Hindlimb muscle (tissue), 1 donor: ENCODE measurements at regions not wholly inside any gene's neighbourhood (a gene's known extent, or its start where the extent isn't known, plus 50 kb on each side); places are given as distances from the start of the nearest gene placed in this dataset.

Experiments used
- DNase-seq: peaks from one replicate; pipeline ENCODE4 v3.0.0-alpha.2; 2013

GRCh38 chr6:142500250-142500786 is 198.5 kb downstream of the ADGRG6 start:
- DNase-seq = no peak

DNA sequence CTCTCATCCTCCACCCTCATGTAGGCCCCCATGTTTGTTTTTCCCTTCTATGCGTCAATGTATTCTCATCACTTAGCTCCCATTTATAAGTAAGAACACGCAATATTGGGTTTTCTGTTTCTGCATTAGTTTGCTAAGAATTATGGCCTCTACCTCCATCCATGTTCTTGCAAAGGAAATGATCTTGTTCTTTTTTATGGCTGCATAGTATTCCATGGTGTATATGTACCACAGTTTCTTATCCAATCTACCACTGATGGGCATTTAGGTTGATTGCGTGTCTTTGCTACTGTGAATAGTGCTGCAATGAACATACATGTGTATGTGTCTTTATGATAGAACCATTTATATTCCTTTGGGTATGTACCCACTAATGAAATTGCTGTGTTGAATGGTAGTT is 200.0 kb downstream of the ADGRG6 start:
- no peak for DNase-seq

DNA sequence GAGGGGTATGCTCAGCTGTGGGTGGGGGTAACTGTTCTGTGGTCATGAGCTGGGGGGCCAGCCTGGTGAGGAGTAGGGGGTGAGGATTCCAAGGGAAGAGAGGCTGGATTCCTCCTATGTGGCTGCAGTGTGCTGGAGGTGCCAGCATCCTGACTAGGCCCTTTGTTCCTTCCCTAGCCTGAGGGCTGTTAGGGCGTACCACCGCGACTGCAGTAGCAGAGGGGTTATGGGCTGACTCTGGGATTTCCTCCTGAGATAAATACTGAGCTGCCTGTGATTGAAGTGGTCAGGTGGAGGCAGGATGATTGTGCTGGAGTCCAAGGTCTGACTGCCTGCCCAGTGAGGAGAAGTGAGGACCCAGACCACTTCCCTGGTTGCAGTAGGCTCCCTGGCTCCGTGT is 205.3 kb downstream of the ADGRG6 start:
- DNase-seq = no peak

GRCh38 chr6:142510211-142510610 is 208.4 kb downstream of the ADGRG6 start:
- peak; percentile 5 for DNase-seq

- no peak for DNase-seq
These were observed 216.3 kb downstream of the ADGRG6 start for GRCh38 chr6:142518126-142518525.

DNA sequence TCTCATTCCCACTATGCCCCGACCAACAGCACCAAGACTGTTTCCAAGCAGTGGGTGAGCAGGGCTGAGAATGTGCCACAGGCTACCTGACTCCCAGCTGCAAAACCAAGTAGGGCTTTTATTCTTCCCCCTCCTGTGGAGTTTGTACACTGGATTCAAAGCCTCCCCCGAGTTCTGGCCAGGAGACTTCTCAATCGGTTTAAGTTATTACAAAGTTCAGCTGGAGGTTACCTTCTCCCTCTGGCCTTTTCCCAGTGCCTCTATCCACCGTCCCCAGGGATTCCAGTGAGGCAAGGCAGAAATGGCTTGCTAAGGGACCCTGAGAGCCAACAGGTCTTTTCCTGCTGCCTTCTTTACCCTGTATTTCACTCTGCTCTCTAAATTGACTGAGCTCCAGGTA is 217.0 kb downstream of the ADGRG6 start:
- no peak for DNase-seq

- no peak for DNase-seq
These were observed 220.0 kb downstream of the ADGRG6 start for GRCh38 chr6:142521791-142522190.

DNA sequence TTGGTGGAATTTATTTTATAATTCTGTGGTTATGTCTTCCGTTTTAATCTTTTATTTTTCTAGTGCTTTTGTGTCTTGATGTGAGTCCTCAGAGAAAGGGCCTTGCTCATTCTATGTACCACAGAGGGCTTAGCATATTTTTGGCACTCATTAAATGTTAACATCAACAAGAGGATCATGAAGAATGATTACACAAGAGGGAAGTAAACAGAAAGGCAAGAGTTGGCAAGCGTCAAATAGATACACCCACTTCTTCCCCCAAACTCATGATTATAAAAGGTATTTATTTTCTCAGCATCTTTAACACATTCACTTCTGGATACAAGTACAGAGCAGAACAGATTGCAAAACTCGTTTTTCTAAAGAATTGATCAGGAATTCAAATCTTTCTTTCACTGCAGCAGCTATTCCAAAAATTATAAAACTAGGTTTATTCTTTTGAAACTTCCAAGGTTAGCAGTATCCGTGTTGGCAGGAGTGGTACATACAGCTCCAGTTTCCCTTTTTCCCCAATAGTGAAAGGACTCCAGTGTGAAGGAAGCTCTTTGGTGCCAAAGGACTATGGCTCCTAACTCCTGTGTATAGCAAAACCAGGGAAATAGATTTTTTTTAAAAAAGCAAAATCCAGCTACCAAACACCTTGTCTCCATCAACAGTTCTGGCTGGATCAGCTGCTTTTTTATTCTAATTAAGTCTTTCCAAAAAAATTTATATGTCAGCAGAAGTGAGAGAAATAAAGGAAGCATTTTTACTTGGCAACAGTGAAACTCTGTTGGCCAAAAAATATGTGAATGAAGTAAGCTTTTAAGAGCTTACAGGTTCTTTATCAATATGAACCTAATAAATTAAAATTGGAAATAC is 221.9 kb downstream of the ADGRG6 start:
- no peak for DNase-seq

- no peak for DNase-seq
These were observed 228.8 kb downstream of the ADGRG6 start for GRCh38 chr6:142530566-142530965.

- DNase-seq = no peak
These were observed 229.9 kb downstream of the ADGRG6 start for GRCh38 chr6:142531727-142532126.

GRCh38 chr6:142534076-142534475 is 232.3 kb downstream of the ADGRG6 start:
- DNase-seq = no peak

DNA sequence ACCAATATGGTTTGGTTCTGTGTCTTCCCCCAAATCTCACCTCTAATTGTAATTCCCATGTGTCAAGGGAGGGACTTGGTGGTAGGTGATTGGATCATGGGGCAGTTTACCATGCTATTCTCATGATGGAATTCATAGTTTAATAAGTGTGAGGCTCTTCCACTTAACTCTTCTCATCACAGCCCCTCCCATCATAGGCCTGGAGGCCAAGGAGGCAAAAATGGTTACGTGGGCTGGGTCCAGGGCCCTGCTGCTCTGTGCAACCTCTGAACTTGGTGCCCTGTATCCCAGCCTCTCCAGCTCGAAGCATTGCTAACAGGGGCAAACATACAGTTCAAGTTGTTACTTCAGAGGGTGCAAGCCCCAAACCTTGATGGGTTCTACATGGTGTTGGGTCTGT is 232.7 kb downstream of the ADGRG6 start:
- DNase-seq = no peak

DNA sequence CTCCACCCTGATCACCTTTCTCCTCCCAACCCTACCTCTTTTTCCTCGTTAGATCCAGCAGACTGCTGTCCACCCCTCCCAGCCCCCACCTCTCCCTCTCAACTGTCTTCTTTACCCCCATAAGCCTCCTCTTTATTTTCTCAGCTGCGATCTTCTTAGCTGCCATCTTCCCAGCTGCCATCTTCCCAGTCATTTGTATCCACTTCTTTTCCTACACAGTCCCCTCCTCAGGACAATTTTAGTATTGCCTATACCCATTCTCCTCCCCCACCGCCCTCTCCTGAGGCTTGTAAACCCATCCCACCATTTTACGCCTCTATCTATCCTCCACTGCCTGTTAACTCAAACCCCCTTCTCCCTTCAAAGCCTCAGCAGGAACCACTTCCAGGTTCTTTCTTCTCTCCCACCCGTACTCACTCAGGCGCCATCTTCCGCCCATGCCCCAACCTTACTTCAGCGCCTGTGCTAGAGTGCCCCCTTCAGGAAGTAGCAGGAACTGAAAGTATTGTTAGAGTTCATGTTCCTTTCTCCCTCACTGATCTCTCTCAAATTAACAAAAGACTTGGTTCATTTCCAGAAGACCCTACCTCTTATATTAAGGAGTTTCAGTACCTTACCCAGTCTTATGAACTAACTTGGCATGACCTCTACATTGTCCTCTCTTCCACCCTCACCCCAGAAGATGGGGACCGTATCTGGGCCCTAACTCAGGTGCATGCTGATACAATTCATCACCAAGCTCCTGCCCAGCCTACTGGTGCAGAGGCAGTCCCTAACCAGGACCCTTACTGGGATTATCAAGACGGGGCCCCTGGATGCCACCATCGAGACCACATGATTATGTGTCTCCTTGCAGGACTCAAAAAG is 236.0 kb downstream of the ADGRG6 start:
- no peak for DNase-seq

DNA sequence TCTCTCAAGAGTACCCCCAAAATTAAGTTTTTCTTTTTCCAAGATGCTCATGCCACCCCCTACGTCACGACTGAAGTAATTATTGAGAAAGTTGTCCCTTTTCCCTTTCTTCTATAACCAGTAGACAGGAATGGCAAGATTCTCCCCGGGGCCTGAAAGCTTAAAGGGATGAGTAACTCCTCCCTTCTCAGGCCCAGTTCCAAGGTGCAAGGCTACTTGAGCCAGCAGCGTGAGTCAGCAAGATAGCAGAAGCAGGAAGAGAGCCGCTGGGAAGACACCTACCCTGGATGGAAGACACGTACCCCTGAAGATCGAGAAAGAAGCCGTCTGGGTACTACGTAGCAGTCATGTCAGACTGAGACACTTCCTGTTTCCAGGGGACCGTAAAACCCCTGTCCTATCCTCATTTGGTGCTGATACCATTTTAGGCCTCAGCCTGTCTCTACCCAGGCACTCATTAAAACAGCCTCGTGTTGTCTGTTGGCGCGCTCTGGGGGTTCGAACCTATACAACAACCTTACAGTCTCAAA is 241.0 kb downstream of the ADGRG6 start:
- no peak for DNase-seq

DNA sequence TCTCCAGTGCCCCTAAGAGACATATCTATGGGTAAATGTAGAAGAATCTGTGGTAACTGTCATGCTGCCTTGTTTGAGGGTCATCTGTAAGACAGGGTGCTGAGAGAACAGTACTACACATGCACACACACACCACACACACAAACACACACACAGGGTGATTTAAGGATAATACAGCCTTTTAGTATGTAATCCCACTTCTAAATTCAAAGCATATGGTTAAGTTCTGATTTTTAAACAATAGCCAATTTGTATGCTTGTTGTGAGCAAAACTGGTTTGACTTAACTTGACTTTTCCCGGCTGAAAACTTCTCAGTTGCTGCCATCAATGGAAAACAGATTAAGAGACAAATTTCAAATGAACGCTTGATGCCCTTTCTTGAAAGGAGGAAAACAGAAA is 241.8 kb downstream of the ADGRG6 start:
- no peak for DNase-seq

DNA sequence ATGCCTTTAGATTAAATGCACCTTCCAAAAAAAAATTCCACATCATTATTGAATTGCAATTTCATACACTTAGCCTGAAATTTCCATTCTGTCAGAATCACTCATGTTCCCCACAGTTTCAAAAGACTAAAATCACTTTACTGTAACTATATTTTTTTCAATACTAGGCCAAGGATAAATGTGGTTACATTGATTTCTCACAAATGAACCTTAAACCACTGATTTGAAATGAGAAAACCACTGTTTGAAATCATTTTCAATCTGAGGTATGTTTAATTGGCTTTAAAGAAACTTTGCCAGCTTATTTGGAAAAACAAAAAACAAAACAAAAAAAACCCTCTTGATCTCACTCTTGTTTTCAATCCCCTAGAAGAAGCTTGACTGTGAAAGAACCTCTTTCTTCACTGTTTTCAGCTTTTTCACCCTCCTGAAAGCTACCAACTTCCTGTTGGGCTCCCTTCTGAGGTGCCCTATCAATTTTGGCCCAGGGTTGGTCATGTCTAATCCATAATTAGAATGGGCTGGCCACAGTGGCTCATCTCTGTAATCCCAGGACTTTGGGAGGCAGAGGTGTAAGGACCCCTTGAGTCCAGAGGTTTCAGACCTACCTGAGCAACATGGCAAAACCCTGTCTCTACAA is 242.5 kb downstream of the ADGRG6 start:
- no peak for DNase-seq

DNA sequence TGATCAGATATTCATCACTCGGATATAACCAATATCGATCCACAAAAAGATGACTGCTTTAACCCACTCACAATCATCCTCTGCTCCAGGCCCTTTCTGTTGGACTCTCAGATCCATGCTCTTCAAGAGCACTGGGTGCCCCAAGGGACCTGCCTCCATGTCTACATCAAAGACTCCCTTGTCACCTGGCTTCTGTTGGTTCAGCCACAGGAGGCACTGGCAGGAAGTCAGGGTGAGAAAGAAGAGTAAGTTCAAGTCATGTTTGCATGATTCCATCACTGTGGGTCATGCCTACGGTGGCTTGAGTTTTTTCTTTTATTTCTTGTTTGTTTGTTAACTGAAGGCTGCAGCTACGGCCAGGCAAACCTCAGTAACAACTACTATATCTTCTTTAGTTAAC is 243.3 kb downstream of the ADGRG6 start:
- DNase-seq = no peak

DNA sequence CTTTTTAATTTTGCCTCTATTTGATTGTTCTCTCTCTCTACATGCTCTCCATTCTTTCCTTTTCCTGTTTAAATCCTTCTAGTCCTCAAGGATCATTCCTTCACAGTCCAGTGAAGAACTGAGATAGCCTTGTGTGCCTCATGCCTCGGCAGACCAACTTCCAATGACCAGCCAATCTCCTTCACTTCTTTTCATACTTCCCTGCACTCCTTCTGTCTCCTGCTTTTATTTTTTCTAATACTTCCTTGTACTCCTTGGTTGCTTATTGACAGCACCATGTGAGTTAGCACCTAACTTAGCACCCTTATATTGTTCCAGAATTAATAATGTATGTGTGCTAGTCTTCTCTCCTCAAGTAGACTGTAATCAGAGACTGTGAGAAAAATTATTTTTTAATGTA is 246.8 kb downstream of the ADGRG6 start:
- DNase-seq = no peak

GRCh38 chr6:142550310-142551063 is 248.7 kb downstream of the ADGRG6 start:
- DNase-seq = no peak

DNA sequence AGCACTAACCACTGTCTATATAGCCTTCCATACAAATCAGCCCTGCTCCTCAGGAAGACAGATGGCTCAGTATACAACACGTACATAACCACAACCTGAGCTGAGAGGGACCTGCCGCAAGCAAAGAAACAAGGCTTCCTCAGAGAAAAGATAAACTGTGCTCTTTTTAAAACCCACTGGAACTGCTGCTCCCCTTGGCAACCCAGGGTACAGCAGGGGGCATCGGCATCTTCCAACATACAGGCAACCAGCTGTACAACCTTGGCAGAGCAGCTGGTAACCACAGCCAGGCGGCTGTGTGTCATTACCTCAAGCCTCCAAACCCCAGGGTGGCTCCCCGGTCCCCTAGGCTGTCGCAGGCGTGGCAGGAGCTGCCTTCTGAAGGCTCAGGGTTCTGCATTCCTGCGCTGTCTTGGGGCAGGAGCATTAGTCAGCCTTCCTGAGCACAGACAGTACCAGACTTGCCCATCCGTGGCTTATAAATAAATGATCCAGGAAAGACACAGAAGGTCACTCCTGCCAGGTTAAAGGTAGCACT is 249.5 kb downstream of the ADGRG6 start:
- DNase-seq = no peak

DNA sequence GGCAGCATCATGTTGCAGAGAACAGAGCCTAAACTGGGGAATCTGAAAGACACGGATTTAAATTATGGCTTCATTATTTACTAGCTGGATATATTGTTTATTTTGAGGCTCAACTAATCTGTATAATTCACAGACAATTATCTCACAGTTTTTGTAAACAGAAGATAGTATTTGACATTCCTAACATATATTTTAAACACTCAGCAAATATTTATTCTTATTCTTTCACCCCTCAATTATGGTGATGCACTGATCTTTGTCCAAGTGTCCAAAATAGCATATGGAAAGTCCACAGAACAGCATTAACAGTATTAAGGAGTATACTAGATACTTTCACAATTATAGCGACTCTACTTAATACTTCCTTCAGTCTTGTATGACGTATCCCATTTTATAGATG is 257.0 kb downstream of the ADGRG6 start:
- DNase-seq = no peak
